AG08396 (cell line): ENCODE measurements at regions not wholly inside any gene's neighbourhood (a gene's known extent, or its start where the extent isn't known, plus 50 kb on each side); places are given as distances from the start of the nearest gene placed in this dataset.

Source experiments
- DNase-seq: peaks from one replicate; pipeline ENCODE4 v3.0.0; 2012; ENCODE audit warnings: low spot score, mixed read lengths

- DNase-seq, result no peak
These were observed 851.0 kb upstream of the PHF14 start for GRCh38 chr7:10122551-10123100.

- no peak for DNase-seq
These were observed 844.9 kb upstream of the PHF14 start for GRCh38 chr7:10128748-10129147.

GRCh38 chr7:10138087-10138854 is 835.4 kb upstream of the PHF14 start:
- DNase-seq, result no peak

GRCh38 chr7:10146271-10146670 is 827.4 kb upstream of the PHF14 start:
- DNase-seq, result no peak

- no peak for DNase-seq
These were observed 816.7 kb upstream of the PHF14 start for GRCh38 chr7:10156972-10157371.

GRCh38 chr7:10181996-10182395 is 791.7 kb upstream of the PHF14 start:
- DNase-seq, result no peak

GRCh38 chr7:10192074-10192473 is 781.6 kb upstream of the PHF14 start:
- no peak for DNase-seq

- no peak for DNase-seq
These were observed 768.0 kb upstream of the PHF14 start for GRCh38 chr7:10205696-10206095.

- no peak for DNase-seq
These were observed 763.7 kb upstream of the PHF14 start for GRCh38 chr7:10210000-10210399.

GRCh38 chr7:10211016-10211415 is 762.7 kb upstream of the PHF14 start:
- no peak for DNase-seq

- no peak for DNase-seq
These were observed 761.8 kb upstream of the PHF14 start for GRCh38 chr7:10211861-10212260.

- no peak for DNase-seq
These were observed 761.0 kb upstream of the PHF14 start for GRCh38 chr7:10212649-10213048.

GRCh38 chr7:10216462-10216861 is 757.2 kb upstream of the PHF14 start:
- DNase-seq, result no peak

- no peak for DNase-seq
These were observed 752.6 kb upstream of the PHF14 start for GRCh38 chr7:10221084-10221483.

GRCh38 chr7:10222976-10223375 is 750.7 kb upstream of the PHF14 start:
- no peak for DNase-seq

GRCh38 chr7:10225275-10225674 is 748.4 kb upstream of the PHF14 start:
- no peak for DNase-seq

GRCh38 chr7:10237306-10237705 is 736.4 kb upstream of the PHF14 start:
- no peak for DNase-seq

GRCh38 chr7:10238641-10239040 is 735.0 kb upstream of the PHF14 start:
- no peak for DNase-seq

GRCh38 chr7:10239695-10240345 is 733.9 kb upstream of the PHF14 start:
- DNase-seq, result no peak

GRCh38 chr7:10245406-10245805 is 728.3 kb upstream of the PHF14 start:
- no peak for DNase-seq

GRCh38 chr7:10257438-10257837 is 716.2 kb upstream of the PHF14 start:
- DNase-seq, result no peak

GRCh38 chr7:10266976-10267375 is 706.7 kb upstream of the PHF14 start:
- no peak for DNase-seq

GRCh38 chr7:10268034-10268433 is 705.6 kb upstream of the PHF14 start:
- no peak for DNase-seq

GRCh38 chr7:10282909-10283308 is 690.8 kb upstream of the PHF14 start:
- DNase-seq, result no peak
